ENCODE measurements at regions not wholly inside any gene's neighbourhood (a gene's known extent, or its start where the extent isn't known, plus 50 kb on each side); places are given as distances from the start of the nearest gene placed in this dataset.

DNA sequence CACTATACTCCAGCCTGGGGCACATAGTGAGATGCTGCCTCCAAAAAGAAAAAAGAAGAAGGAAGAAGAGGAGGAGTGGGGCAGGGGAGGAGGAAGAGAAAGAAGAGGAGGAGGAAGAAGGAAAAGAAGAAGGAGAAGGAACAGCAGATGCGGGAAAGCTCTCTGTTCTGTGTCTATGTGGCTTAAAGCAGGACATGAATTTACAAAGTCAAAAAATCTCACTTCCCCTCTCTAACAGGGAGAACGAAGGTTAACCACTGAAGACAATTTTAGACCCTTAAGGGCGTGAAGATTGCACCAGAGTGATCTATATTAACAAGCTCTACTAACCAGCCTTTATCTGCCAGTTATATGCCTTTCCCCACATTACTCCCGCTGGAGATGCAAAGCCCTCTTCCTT is 258.9 kb downstream of the METTL4 start:
- no peak for DNase-seq (ENCODE audit: low read depth)

DNA sequence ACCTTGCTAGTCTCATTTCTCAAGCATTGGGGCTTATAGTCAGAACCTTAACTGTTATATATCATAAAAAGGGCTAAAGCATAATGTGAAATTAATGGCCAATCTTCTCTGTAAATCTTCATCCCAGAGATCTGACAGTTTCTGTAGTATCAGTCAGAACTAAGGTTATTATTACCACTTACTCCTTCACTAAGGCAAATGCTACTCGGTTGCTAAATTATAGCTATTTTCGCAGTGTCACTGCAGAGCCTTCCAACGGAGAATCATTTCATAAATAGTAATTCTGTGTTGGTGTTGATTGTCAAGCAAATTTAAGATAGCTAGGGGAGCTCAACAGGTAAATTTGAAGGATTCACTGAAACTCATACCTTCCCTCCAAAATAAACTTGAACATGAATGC is 258.0 kb downstream of the METTL4 start:
- no peak for DNase-seq (ENCODE audit: low read depth)

DNA sequence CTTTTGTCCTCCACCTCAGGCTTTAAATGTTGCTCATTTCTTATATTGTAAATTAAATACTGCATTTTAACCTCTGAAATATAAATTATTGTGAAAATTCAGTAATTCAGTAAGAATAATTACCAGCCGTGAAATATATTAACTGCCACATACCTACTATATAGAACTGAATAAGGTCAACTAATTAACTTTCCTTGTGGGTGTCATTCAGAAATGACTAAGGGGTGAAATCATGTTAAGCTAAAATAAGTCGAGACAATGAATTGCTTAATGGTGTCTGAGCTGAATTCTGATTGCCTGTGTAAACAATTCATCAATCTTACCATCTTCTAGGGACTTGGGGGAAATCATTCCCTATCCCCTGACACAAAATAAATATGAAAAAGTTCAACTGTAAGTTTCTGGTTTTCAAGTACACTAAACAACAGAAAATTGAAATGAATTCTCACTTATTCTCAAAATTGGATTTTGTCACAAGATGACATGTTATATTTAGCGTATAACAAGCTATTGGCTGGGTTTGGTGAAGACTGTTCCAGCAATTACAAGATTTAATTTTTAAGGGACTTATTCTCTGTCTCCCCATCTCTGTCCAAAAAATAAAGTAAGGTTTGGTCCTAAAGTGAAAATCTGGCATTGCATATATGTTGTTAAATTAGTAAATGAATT is 255.1 kb downstream of the METTL4 start:
- no peak for DNase-seq (ENCODE audit: low read depth)

DNA sequence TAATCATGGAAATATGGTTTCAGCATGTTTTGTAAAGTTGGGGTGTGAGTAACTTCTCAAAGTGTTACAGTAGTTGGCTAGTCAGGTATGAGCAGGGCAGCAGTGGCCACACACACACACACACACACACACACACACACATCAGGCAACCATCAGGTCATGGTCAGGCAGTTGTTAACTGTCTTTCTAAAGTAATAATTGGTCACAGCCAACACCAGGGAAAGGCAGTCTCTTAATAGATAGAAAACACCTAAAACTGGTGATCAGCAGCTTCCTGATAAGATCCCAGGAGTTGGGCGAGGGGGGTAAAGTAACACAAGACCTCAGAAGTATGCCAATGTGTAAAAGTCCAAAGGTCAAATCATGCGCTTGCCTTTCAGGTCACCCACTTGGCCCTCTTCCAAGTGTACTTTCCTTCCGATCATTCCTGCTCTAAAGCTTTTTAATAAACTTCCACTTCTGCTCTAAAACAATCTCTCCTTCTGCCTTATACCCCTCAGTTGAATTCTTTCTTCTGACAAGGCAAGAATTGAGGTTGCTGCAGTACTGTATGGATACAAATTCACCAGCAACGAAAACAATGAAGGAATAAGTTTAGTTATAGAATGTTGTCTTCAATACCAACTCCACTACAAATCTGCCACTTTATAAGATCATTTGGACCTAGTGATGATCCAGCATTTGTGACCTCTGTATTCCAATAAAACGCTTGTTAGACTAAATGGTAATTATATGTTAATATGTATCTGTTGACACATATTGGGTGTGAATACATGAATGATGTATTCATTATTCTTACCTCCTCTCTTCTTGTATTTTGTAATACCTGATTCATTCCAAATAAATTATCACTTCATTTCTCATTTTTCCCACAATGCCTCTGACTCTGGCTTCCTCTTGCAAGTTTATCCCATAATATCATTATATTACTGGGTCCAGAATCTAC is 254.3 kb downstream of the METTL4 start:
- no peak for DNase-seq (ENCODE audit: low read depth)

DNA sequence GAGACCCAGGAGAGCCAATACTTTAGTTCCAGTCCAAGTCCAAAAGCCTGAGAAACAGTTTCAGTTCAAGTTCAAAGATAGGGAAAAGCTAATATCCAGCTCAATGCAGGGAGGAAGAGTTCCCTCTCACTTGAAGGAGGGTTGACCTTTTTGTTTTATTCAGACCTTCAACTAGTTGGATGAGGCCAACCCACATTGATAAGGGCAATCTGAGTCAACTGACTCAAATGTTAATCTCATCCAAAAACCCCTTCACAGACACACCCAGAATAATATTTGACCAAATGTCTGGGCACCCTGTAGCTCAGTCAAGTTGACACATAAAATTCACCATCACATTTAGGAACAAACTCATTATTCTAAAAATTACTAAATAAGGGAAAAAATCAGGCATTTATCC is 246.8 kb downstream of the METTL4 start:
- DNase-seq (ENCODE audit: low read depth): no peak

DNA sequence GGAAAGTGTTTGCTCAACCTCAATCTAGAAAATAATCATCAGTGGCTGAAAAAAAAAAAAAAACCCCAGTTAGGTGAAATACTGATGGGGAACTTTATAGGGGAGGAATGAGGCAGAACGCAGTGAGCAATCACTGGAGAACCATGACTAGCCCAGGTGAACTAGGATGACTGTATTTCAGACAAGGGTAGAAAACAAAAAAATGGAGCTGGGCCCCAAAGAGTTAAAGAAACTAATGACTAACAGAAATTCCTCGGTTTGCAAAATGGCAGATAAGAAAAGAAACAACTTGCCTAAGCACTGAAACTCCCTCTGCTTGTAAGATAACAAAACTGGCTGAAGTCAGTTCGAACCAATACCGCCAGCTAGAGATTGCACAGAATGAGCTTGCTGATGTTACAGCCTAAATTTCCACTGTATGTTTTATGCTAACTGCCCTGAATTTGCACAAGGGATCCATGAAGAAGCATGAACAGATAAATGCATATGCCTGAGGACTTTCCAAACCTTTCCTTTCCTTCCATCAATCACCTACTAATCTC is 245.9 kb downstream of the METTL4 start:
- DNase-seq (ENCODE audit: low read depth): no peak

DNA sequence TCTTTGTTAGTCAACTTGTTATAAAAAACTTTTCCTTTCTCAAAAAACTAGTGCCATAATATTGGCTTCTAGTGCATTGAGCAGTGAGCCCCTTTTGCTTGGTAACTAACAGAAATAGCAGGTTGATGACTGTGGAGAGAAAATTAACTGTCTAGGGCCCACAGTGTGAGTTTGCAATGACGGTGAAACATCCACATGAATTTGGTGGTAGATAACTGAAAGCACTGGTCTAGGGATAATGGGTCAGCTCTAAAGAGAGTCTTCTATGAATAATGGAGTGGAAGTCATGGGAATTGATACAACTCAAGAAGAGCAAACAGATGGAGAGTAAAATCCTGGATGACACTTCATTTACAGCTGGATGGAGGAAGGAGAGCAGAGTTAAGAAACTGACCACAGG is 245.4 kb downstream of the METTL4 start:
- DNase-seq (ENCODE audit: low read depth): no peak

DNA sequence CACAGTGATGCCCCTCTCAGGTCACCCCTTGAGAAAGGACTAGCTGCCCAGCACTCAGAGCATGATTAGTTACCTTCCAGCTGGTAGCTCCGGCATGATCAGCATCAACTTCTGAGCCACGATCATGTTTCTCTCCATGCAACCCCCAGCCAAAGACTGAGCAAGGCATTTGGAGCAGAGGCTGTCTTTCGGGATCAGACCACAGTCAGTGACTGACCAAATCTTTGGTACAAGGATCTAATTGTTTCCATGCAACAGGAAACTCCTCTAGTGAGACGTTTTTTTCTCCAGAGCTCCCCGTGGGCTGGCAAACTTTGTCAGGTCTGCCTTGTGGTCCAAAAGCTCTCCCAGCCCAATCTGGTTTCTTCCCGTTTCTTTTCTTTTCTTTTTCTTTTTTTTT is 244.3 kb downstream of the METTL4 start:
- DNase-seq (ENCODE audit: low read depth): no peak

DNA sequence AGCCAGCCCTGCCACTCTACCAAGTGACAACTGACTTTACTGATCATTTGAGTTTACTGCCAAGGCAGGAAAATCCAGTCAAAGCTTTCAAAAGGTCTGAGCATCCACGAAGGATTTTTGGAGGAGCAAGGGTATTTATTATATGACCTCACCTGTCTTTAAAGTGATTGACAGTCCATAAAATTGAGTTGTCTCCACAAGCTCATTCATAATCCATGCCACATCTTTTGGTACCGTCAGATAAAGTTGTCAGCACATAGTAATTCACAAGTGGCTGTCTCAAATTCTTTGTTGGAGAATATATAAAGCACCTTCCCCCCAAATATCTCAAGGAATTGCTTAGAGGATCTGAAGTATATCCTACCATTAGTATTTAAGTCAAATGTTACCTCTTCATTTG is 240.5 kb downstream of the METTL4 start:
- DNase-seq (ENCODE audit: low read depth): no peak

DNA sequence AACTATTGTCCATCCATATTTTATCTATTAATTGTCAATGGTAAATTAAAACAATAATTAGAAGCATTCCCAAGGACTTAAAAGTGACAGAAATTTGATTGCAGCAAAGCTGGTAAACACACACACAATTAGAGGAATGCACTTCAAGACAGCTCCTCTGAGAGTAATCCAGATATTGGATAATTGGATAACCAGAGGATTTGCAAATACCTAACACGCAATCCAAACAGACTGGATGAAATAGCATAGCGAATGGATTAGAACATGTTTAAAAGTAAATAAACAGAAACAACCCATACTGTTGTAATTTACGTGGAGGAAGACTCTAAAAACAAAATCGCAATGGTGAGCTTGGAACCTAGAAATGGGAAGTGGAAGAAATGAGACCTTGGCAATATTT is 239.8 kb downstream of the METTL4 start:
- no peak for DNase-seq (ENCODE audit: low read depth)

DNA sequence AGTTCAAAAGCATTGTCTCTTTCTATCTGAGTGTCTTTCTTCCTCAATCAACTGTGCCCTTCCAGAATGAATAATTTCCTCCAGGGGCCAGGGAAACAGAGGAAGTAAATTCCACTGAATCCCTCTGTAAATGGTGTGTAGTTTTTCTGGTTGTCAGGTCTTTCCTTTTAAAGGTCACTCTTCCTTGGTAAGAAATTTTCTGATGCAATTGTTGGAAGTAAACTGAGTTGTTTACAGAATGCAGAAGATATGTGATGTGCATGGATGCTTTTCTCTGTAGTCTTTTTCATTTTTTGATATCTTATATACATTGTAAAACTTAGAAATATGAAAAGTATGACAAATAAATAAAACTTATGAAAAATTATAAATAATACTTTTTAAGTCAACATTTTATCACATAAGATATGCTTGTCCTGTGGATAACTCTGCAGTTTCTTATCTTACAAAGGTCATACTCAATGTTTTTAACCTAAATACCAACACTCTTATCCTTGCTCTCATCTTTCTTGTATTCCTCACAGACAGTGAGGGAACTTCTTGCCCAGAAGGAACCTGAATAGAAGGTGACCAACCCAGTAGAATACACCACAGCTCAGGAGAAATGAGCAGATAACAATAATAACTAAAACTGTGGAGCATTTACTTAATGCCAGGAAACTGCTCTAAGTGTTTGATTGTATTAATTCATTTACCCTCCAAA is 234.5 kb downstream of the METTL4 start:
- no peak for DNase-seq (ENCODE audit: low read depth)

DNA sequence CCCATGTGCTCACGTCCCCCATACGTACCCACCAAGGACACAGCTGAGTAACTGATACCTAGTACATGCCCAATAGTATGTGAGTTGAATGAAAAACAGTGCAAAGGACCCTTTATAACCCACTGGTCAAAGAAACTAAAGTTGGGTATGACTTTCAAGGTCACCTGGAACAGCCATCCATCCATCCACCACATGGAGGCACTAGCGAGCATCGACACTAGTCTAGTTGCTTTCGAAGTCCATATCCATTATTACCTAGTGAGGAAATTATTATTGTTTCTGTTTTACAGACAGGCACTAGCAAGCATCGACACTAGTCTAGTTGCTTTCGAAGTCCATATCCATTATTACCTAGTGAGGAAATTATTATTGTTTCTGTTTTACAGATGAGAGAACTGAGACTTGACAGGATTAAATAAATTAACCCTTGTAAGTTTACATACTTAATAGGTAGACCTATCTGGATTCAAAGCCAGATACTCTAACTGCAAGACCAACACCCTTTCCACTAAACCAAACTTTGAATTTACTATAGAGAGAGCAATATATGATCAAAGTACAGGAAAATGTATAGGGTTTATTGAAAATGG is 233.7 kb downstream of the METTL4 start:
- DNase-seq (ENCODE audit: low read depth): peak; percentile 20

DNA sequence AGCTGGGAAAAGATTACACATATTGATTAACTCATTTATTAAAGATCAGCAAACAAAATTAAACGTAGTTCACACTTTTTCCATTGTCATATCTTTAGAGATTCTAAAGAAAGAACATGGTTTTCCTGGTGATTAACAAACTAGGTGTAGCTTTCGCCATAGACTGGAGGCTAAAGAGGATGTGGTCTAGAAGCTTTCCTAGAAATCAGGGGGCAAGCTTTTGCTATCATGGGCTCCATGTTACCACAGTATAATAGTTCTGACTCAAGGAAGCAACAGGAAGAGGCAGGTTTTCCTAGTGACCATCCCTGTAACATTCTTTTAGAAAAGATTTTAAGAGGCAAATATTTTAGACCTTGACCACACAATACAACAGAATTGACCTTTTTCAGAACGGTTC is 232.7 kb downstream of the METTL4 start:
- no peak for DNase-seq (ENCODE audit: low read depth)

DNA sequence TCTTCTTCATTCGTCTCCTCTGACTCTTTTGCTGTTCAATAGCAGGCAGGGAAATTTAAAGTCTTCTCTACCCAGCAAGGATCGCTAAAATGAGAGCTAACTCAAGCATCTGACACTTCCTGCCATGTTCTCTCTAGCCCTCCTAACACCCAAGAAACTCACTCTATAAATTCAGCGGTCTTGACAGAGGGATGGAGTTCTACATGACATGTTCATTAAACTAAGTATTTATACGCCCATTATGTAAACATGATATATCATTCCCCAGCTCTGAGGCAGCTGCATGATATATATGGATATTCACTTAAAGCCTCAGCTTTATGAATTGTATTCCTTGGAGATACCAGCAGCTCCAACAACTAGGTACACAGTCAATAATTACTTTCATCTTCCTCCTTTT is 231.0 kb downstream of the METTL4 start:
- DNase-seq (ENCODE audit: low read depth): no peak

DNA sequence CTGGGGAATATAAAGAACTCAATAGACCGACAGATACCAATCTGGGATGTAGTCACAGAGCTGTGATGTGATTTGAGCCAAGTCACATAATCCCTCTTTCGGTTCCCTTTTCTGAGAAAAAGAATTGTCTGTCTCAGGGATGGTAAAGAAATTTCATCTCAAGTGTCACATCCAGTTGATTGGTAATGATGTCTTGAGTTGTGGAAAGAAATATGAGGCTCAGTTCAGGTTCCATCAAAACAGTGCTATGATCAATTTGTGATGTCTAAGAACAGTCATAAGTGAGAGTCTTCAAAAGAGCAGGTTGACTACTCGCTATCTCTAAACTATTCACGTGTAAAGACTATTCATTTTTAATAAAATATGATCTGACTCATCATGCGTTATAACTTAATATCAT is 223.3 kb downstream of the METTL4 start:
- DNase-seq (ENCODE audit: low read depth): no peak

DNA sequence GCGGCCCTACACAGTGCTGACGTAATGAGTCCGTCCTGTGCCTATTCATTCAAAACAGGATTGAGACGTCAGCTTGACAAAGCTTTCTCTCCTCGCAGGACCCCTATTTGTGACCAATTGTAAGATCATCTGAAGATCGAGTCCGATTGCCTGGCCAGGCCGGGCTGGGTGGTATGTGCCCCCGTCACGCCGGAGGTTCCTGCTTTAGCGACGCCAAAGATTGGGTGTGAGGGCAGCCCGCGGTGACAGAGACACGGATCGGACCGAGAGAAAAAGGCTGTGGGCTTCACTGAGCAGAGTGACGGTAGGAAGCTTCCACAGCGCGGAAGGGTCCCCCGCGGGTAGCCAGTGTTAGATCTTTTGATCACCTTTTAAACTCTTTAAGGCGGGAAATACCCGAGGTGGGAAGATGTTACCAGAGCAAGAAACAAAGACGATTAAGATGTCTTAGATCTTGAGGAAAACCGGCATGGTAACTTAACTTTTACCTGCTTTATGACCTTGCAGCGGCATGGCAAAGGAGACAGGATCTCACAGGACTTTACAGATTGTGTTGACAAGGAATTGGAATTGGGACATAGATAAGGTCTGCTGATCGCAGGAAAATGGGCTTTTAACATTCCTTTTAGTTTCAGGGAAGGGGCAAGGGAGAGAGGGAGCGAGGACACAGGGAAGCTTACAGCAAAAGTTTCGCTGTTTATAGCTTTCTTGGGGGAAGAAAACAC is 220.0 kb downstream of the METTL4 start:
- no peak for DNase-seq (ENCODE audit: low read depth)

DNA sequence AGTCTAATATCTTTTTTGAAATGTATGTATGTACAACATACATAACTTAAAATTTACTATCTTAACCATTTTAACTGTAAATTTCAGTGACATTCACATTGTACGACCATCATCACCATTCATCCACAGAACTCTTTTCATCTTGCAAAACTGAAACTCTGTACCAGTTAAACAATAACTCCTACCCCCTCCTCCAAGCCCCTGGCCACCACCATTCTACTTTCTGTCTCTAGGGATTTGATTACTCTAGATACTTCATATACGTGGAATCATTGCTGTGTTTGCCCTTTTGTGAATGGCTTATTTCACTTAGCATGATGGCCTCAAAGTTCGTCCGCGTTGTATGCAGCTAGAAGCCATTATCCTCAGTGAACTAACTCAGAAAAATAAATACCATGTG is 217.0 kb downstream of the METTL4 start:
- no peak for DNase-seq (ENCODE audit: low read depth)

DNA sequence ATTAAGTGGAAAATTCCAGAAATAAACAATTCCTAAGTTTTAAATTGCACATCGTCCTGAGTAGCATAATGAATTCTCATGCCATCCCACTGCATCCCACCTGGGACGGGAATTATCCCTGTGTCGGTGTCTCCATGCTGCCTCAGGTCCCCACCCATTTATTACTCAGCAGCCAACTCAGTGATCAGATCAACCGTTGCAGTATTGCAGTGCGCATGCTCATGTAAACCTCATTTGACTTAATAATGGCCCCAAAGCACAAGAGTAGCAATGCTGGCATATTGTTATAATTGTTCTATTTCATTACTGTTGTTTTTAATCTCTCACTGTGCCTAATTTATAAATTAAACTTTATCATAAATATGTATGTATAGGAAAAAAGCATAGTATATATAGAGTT is 214.4 kb downstream of the METTL4 start:
- DNase-seq (ENCODE audit: low read depth): no peak

DNA sequence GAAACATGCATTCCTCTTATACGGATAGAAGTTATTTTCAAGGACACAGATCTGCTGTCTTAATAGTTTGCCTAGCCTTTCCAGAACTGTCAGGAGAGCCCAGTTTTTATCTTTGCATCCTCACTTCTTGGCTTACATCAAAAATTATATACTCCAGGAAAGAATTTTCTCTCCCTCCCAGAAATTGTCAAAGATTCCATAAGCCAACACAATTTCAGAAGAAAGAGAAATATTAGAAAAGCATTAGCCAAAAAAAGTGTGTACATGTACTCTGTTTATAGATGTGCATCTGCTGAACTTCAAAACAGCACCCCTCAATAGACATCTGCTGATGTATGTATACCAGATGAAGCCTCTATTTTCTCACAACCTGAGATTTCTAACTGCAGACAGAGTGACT is 210.4 kb downstream of the METTL4 start:
- no peak for DNase-seq (ENCODE audit: low read depth)

DNA sequence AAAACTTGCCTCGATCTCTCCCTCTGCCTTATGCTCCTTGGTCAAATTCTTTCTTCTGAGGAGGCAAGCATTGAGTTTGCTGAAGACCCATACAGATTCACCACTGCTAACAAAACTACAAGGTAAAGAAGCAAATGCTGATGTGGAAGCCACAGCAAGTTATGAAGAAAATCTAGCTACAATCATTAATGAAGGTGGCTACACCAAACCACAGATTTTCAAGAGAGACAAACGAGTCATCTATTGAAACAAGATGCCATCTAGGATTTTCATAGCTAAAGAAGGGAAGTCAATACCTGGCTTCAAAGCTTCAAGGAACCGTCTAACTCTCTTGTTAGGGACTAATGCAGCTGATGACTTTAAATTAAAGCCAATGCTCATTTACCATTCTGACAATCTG is 203.2 kb downstream of the METTL4 start:
- DNase-seq (ENCODE audit: low read depth): no peak

DNA sequence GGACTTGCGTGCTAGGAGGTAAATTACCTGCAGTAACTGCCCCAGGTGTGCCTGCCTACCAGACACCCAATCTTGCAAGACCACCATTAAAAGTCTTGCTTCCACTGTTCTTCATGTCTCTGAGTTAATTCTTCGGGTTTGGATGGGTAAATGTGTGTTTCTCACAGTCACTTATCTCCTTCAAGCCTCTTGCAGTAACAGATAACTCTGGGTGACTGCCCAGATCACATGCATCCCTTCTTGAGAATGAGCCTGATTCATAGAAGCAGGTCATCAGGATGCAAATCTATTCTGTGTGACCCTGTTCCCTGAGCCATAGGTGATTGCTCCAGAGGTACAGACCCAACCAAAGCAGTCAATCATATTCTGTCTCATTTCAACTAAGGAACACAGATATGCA is 194.6 kb downstream of the METTL4 start:
- no peak for DNase-seq (ENCODE audit: low read depth)

DNA sequence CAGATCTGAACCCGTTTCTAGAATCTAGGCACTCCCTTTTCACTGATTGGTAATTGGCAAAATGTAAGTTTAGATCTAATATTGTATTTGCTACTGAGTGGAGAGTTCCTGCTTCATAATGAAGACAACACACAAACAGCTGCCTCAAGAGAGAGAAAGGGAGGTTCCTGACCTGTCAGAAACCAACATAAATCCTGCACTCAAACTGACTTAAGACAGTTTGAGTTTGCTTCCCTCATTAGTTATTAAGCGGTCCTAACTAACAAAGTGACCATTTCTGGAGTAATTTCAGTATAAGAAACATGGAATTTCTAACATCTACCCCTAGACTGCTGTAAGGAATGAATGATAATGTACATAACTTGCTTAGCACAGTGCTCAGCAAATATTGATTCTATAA is 191.2 kb downstream of the METTL4 start:
- DNase-seq (ENCODE audit: low read depth): no peak
